ENCODE measurements at regions not wholly inside any gene's neighbourhood (a gene's known extent, or its start where the extent isn't known, plus 50 kb on each side); places are given as distances from the start of the nearest gene placed in this dataset.
"Not testable (repeated sequence)": the region's sequence is repeated elsewhere in the genome, so short reads cannot be mapped to it uniquely, and the experiment has no call there.

DNA sequence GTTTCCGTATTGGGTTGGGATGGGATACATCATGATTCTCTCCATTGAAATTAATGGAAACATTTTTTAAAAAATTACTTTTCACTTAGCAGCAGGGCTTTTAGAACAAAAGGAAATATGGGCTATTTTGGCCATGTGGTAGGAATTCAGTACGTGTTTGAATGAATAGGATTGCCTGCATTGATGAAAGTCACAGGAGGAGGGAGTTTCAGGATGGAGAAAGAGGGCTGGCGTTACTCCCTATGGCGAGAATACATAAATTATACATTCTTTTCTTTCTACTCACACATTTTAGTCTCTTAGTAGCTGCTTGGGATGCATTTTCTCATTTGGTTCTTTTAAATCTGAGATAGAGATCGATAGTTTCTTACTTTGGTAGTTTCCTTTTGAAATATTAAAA lies 100.3 kb upstream of the PDHA1 start:
- DNase-seq = no peak

DNA sequence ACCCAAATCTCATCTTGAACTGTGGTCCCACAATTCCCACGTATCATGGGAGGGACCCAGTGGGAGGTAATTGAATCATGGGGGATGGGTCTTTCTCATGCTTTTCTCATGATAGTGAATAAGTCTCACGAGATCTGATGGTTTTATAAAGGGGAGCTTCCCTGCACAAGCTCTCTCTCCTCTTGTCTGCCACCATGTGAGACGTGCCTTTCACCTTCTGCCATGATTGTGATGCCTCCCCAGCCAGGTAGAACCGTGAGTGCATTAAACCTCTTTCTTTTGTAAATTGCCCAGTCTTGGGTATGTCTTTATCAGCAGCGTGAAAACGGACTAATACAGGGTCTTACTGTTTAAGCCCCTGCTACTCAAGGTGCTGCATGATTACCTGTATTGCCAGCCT lies 98.8 kb upstream of the PDHA1 start:
- DNase-seq = not testable (repeated sequence)

DNA sequence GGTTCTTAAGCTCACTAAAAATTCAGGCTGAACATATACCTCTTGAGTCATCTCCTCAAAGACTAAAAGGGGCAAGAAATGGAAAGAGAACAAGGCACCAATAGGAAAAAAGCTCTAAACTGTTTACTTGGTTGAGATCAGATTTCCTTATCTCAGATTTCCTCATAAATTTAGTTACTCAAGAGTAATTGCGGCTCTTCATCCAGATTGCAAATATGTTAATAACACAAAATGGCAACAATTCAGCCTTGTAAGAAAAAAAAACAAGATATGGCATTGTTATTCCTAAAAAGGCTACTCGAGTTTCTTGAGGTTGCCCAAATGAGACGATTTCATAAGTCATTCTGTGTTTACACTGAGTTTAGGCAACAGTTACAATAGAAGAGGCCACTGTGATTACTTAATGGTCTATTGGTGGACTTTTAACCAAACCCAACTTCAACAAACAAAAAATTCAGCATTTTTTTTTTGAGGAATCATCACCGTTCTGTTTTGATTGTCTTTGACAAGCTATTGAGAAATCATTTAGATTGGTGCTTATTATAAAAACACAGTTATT lies 97.9 kb upstream of the PDHA1 start:
- DNase-seq = no peak

DNA sequence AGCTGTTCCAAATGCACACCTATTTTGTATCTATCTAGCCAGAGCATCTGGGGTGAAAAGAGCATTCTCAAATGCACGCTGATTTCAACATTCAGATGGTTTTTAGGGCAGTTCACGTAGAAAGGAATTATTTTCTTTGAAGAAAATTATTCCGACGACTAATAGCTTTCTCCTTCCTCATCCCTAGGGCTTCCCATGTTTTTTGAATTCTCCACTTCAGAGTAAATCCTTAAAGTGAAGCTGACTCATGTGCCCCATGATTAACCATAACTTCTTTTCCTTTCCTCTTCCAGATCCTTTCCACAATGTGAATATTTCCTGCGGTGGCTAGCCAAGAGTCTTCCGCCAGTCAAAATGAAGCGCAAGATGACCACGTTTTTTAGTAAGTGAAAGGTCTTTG lies 86.7 kb upstream of the PDHA1 start:
- DNase-seq = no peak

DNA sequence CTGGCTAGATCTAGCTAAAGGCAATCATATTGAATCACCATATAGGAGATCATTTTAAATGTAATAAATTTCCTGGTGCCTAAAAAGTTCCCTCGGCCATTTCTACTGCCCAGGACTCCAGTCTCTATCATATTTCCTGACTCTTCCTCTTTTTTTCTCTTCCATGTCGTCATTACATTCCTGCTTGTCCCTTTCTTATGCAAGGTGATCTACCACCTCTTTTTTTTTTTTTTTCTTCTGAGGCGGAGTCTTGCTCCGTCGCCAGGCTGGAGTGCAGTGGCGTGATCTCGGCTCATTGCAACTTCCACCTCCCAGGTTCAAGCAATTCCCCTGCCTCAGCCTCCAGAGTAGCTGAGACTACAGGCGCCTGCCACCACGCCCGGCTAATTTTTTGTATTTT lies 82.7 kb upstream of the PDHA1 start:
- not testable (repeated sequence) for DNase-seq

DNA sequence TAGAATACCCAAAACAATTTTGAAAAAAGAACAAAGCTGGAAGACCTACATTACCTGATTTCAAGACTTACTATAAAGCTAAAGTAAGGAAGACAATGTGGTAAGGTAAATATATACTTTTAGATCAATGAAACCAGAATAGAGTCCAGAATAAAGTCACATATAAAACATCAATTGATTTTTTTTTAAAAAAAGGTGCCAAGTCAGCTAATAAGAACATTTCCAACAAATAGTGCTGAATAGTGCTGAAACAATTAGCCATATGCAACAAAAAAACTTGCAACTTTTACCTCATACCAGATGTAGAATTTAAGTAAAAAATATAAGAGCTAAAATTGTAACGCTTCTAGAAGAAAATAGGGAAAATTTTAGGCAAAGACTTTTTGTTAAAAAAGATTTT lies 73.0 kb upstream of the PDHA1 start:
- DNase-seq = no peak

DNA sequence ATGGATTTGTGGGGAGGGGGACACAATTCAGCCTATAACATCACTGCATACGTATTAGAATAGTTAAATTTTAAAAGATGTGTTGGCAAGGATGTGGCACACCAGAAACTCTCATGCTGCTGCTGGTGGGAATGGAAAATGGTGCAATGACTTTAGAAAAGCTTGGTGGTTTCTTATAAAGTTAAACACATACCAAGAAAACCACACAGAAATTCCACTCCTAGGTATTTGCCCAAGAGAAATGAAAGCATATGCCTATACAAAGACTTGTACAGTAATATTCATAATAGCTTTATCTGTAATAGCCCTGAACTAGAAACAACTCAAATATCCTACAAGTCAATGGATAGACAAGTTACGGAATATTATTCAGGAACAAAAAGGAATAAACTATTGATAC lies 71.3 kb upstream of the PDHA1 start:
- DNase-seq = no peak

DNA sequence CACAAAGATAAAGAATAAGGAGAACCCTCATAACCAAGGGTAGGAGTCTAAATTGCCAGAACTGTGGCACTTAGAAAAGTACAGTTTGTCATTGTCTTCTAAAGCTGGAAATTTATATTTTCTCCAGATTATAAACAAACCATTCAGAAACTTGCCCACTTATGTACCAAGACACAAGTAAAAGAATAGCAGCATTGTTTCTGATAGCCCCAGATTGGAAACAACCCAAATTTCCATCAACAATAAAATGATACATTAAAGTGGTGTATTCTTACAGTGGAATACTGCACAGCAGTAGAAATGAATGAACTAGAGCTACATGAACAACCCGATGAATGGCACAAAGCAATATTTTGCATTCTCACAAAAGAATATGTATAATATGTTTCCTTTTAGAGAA lies 63.1 kb upstream of the PDHA1 start:
- DNase-seq = no peak

DNA sequence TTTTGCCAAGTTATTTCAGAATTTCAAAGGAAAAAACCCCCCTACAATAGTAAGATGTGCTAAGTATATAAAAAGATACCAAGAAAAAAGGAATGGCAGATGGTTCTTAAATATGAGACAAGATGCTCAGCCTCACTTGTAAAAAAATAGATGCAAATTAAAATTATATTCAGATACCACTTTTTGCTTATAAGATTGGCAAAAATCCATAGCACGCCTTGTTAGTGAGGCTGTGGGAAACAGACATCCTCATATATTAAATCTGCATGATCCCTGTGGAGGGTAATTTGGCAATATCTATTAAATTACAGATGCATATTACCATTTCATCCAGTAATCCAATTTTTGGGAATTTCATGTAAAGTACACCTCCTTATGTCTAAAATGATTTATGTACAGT lies 62.5 kb upstream of the PDHA1 start:
- no peak for DNase-seq

DNA sequence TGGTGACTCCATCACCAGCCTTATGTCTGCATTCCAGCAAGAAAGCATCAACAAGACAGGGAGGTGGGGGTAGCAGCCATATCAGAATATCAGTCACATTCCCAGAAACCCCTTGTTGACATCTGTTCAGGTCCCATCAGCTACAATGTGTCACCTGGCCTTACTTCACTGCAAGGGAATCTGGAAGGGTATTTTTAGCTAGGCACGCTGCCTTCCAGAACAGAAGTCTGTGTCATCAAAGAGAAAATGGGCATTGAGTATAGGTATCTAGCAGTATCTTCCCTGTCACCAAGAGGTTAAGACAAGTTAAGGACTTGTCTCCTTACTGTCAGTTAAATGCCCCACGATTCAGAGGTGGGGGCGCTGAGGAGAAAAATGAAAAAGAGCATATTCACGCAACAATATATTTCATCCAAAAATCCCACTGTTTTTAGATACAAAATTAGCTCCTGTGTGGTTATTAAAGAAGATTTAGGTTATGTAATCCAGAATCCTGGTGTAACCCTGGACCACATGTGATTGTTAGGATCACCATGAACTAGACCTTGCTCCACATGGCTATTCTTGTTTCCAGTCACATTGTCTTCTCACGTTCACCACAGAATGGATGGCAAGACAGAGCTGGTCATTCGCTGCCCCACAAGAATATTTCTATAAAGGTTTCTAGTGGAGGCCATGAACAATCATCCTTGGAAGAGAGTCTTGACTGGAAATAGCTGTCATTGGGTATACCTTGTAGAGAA lies 60.0 kb upstream of the PDHA1 start:
- DNase-seq = no peak

DNA sequence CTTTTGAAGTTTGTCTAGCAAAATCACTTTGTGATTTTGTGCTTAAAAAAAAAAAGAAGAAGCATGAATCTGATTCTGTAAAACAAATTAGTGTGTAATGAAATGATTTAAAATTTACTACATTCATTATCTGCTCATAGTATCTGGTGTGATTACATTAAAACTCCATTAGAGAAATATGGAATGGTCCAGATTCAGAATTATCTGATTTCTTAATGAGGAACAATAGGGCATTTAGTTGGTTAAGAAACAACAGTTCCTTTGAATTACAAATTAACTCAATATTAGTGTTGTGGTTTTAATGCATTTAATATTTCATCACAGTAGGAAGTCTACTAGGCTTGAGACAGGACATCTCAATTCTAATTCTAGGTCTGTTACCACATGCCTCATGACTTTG lies 57.9 kb upstream of the PDHA1 start:
- no peak for DNase-seq

DNA sequence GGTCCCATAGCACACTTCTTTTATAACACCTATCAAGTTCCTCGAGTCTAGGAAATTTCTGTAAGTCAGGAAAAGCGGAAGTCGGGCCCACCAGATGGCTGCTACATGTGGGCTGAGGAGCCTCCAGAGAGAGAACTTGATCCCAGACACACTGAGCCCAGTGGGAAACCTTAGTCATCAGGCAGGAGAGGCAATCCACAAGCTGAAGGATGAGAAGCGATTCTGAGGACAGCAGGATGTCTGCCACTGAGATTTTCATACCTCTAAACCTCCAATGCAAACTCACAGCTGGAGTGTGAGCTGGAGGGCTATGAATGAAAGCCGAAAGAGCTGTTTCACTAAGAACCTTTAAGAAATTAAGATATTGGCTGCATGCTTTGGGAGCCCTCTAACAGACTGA lies 52.6 kb upstream of the PDHA1 start:
- no peak for DNase-seq

DNA sequence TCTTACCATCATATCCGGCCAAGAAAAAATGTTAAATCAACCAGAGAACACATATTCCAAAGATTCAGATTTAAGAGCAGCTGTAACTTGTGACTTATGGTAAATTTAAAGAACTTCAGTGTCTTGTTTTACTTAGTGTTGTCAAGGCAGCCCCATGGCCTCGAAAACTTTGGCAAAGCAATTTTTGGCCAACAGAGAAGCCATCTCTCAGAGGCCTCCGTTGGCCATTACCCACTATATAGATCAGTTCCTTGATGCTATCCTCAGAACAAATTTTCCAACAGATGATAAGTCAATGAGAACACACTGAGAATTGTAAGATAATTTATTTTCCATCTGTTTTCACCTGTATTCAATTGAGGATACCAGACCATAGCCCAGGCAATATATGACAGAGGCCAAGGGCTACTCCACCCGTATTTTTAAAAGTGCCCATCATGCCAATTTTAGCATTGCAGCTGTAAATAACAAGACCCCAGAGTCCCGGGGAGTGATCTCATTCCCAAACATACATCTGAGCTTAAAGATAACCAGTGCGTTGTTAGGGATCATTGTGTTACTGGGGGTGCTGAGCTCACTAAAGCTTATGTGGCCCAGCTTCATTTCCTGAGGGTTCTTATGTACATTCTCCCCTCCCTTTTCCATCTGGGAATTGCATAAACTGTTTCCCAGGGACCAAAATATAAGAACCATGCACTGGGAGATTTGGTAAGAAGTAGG lies 50.0 kb upstream of the PDHA1 start:
- DNase-seq = no peak
